IPS-NIHi7 (cell line): ENCODE measurements at regions not wholly inside any gene's neighbourhood (a gene's known extent, or its start where the extent isn't known, plus 50 kb on each side); places are given as distances from the start of the nearest gene placed in this dataset.
A peak's percentile ranks its signal among the peaks of the same experiment; 100 is the strongest.

ENCODE experiments used
- DNase-seq: peaks from one replicate; pipeline ENCODE4 v3.0.0; 2012; ENCODE audit warnings: mixed read lengths; ENCODE audit errors: extremely low spot score

GRCh38 chr3:182460303-182460702 is 333.0 kb upstream of the ATP11B start:
- no peak for DNase-seq

GRCh38 chr3:182462152-182462551 is 331.2 kb upstream of the ATP11B start:
- no peak for DNase-seq

- no peak for DNase-seq
Observed at GRCh38 chr3:182464513-182465145, 328.7 kb upstream of the ATP11B start.

GRCh38 chr3:182465301-182466185 is 327.8 kb upstream of the ATP11B start:
- DNase-seq: no peak

GRCh38 chr3:182469086-182469485 is 324.2 kb upstream of the ATP11B start:
- DNase-seq: no peak

- DNase-seq: no peak
Observed at GRCh38 chr3:182470187-182470586, 323.1 kb upstream of the ATP11B start.

GRCh38 chr3:182473191-182473710 is 320.1 kb upstream of the ATP11B start:
- DNase-seq: no peak

- no peak for DNase-seq
Observed at GRCh38 chr3:182478369-182478768, 314.9 kb upstream of the ATP11B start.

- no peak for DNase-seq
Observed at GRCh38 chr3:182479419-182480336, 313.6 kb upstream of the ATP11B start.

- DNase-seq: no peak
Observed at GRCh38 chr3:182482705-182483104, 310.6 kb upstream of the ATP11B start.

- no peak for DNase-seq
Observed at GRCh38 chr3:182484682-182485081, 308.6 kb upstream of the ATP11B start.

GRCh38 chr3:182485301-182485700 is 308.0 kb upstream of the ATP11B start:
- no peak for DNase-seq

- no peak for DNase-seq
Observed at GRCh38 chr3:182486463-182486862, 306.8 kb upstream of the ATP11B start.

- no peak for DNase-seq
Observed at GRCh38 chr3:182487143-182487542, 306.2 kb upstream of the ATP11B start.

GRCh38 chr3:182487611-182488010 is 305.7 kb upstream of the ATP11B start:
- DNase-seq: no peak

- DNase-seq: peak; percentile 41
Observed at GRCh38 chr3:182490596-182491491, 302.5 kb upstream of the ATP11B start.

- DNase-seq: no peak
Observed at GRCh38 chr3:182491577-182491976, 301.7 kb upstream of the ATP11B start.

- no peak for DNase-seq
Observed at GRCh38 chr3:182492536-182492935, 300.8 kb upstream of the ATP11B start.

GRCh38 chr3:182500289-182500688 is 293.0 kb upstream of the ATP11B start:
- peak; percentile 71 for DNase-seq

GRCh38 chr3:182501856-182502255 is 291.4 kb upstream of the ATP11B start:
- DNase-seq: no peak

GRCh38 chr3:182503401-182503800 is 289.9 kb upstream of the ATP11B start:
- no peak for DNase-seq
